Limb (tissue), 2 donors: ENCODE measurements at regions not wholly inside any gene's neighbourhood (a gene's known extent, or its start where the extent isn't known, plus 50 kb on each side); places are given as distances from the start of the nearest gene placed in this dataset.
A peak's percentile ranks its signal among the peaks of the same experiment; 100 is the strongest.

Source experiments
- DNase-seq, 2 donors: peaks; one replicate each; pipeline ENCODE4 v3.0.0-alpha.2; 2016; ENCODE audit errors: extremely low spot score in 2 of 2

GRCh38 chr4:30837131-30837539 lies 117.0 kb downstream of the PCDH7 start:
- no peak for DNase-seq

- DNase-seq = no peak
Observed at GRCh38 chr4:30837861-30838260, 117.7 kb downstream of the PCDH7 start.

GRCh38 chr4:30838331-30838730 lies 118.2 kb downstream of the PCDH7 start:
- no peak for DNase-seq

- DNase-seq = peak in 1 of 2 donors; percentile 41
Observed at GRCh38 chr4:30839583-30840520, 119.7 kb downstream of the PCDH7 start.

GRCh38 chr4:30840571-30840970 lies 120.4 kb downstream of the PCDH7 start:
- DNase-seq = no peak

- DNase-seq = no peak
Observed at GRCh38 chr4:30842142-30842541, 122.0 kb downstream of the PCDH7 start.

GRCh38 chr4:30842689-30843088 lies 122.5 kb downstream of the PCDH7 start:
- no peak for DNase-seq

GRCh38 chr4:30844861-30845582 lies 124.9 kb downstream of the PCDH7 start:
- no peak for DNase-seq

- DNase-seq = no peak
Observed at GRCh38 chr4:30847167-30847566, 127.0 kb downstream of the PCDH7 start.

GRCh38 chr4:30847958-30848357 lies 127.8 kb downstream of the PCDH7 start:
- DNase-seq = no peak

- no peak for DNase-seq
Observed at GRCh38 chr4:30854531-30854930, 134.4 kb downstream of the PCDH7 start.

- DNase-seq = no peak
Observed at GRCh38 chr4:30855232-30855631, 135.1 kb downstream of the PCDH7 start.

GRCh38 chr4:30856795-30857564 lies 136.8 kb downstream of the PCDH7 start:
- DNase-seq = no peak

- DNase-seq = no peak
Observed at GRCh38 chr4:30860978-30861377, 140.8 kb downstream of the PCDH7 start.

GRCh38 chr4:30862196-30862595 lies 142.0 kb downstream of the PCDH7 start:
- no peak for DNase-seq

GRCh38 chr4:30863021-30863420 lies 142.9 kb downstream of the PCDH7 start:
- DNase-seq = peak in 1 of 2 donors; percentile 41

GRCh38 chr4:30865691-30866090 lies 145.5 kb downstream of the PCDH7 start:
- no peak for DNase-seq

- no peak for DNase-seq
Observed at GRCh38 chr4:30866346-30866745, 146.2 kb downstream of the PCDH7 start.

GRCh38 chr4:30866907-30867306 lies 146.7 kb downstream of the PCDH7 start:
- no peak for DNase-seq

- DNase-seq = no peak
Observed at GRCh38 chr4:30867427-30867826, 147.3 kb downstream of the PCDH7 start.

GRCh38 chr4:30868111-30868895 lies 148.1 kb downstream of the PCDH7 start:
- DNase-seq = peak in 1 of 2 donors; percentile 19
